Activated B cell treated with CpG ODN at 0.5 μM for 24 hours (primary cell): ENCODE measurements at regions not wholly inside any gene's neighbourhood (a gene's known extent, or its start where the extent isn't known, plus 50 kb on each side); places are given as distances from the start of the nearest gene placed in this dataset.

Experiments used
- ATAC-seq: fragments of 200-7000 bp; cut with Tn5 transposase; one replicate; pipeline ENCODE4 v1.10.0; 2021; ENCODE audit warnings: low read depth, mild to moderate bottlenecking, moderate library complexity
- CTCF ChIA-PET: fragments of 350-600 bp; sonication (Branson Sonifier 250); formaldehyde crosslinking; loops from one replicate; lab custom pipeline; 2021; ENCODE audit warnings: antibody characterized with exemption; lab: Charles Lee
- POLR2A ChIA-PET: fragments of 350-600 bp; sonication (Branson Sonifier 250); formaldehyde crosslinking; loops from one replicate; lab custom pipeline; 2021; ENCODE audit warnings: antibody characterized with exemption; lab: Charles Lee
- DNase-seq: peaks from one replicate; pipeline ENCODE4 v3.0.0; 2022
- H3K27ac Mint-ChIP-seq: one replicate; pipeline ENCODE4 v1.8.0; 2020; ENCODE audit warnings: mixed read lengths
- H3K27me3 Mint-ChIP-seq: one replicate; pipeline ENCODE4 v1.8.0; 2021; ENCODE audit warnings: mixed read lengths
- H3K36me3 Mint-ChIP-seq: one replicate; pipeline ENCODE4 v1.8.0; 2021; ENCODE audit warnings: low read depth, mixed read lengths
- H3K4me1 Mint-ChIP-seq: one replicate; pipeline ENCODE4 v1.8.0; 2021; ENCODE audit warnings: mixed read lengths
- H3K4me3 Mint-ChIP-seq: one replicate; pipeline ENCODE4 v1.8.0; 2020; ENCODE audit warnings: mild to moderate bottlenecking, mixed read lengths
- H3K9me3 Mint-ChIP-seq: one replicate; pipeline ENCODE4 v1.8.0; 2020; ENCODE audit warnings: mixed read lengths
- CTCF ChIP-seq: fragments of 200-600 bp; IDR thresholded peaks from one replicate; pipeline ENCODE4 v1.8.0; 2022; ENCODE audit warnings: antibody characterized with exemption, mild to moderate bottlenecking
- intact Hi-C: fragments of 100-400 bp; cut with micrococcal nuclease; formaldehyde crosslinking; loops from one replicate; pipeline ENCODE4 v1.15.1; 2024

DNA sequence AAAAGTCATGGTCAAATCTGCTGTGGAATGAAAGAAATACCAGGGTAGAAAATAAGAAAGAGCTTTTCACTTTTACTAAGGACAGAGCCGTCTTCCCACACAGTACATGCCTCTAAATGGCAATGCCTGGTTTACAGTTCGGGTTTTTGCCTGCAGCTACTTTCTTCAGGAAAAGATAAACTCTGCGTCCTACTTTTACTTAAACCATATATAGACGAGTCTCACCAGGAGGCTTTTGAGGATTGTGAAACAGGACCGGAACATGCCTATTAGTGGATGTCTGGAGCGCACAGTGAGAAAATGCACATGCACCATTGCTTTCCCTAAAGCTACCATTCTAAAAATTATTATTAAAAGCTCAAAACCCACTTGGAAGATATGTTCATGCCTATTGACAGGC is 70.5 kb downstream of the KLF6 start:
- no peak overlapping the region for H3K4me3 Mint-ChIP-seq
- CTCF ChIA-PET = no interaction called here
- no peaks in the 10 kb centered on the region for H3K27me3 Mint-ChIP-seq
- H3K4me1 Mint-ChIP-seq = no peaks in the 10 kb centered on the region
- H3K36me3 Mint-ChIP-seq = no peaks in the 10 kb centered on the region
- DNase-seq = no peak
- H3K9me3 Mint-ChIP-seq = peaks cover 19% of the 10 kb centered on the region
- POLR2A ChIA-PET = interaction anchor here (0.7 kb wide), 1 partner anchor 86 kb away, joined by 7 read pairs; no protein-coding TSS in a partner anchor
- intact Hi-C loops = no loop called here
- ATAC-seq = no peak
- no peak for TF ChIP-seq CTCF
- no peak overlapping the region for H3K27ac Mint-ChIP-seq

DNA sequence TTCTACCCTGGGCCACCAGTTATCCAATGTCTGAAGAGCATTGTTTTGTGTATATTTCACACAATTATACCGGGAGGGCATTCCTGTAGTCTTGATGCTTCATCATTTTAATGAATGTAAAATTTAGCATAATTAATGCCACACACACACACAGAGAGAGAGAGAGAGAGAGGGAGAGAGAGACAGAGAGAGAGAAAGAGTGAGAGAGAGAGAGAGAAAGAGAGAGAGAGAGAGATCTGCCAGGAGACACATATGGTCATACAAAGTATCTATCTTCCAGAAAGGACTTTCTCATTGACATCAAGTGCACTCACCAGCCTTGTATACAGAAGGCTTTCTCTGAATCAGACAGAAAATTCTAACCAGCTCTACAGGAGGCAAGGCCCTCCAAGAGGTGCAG is 72.3 kb downstream of the KLF6 start:
- POLR2A ChIA-PET = no interaction called here
- no peaks in the 10 kb centered on the region for H3K36me3 Mint-ChIP-seq
- no peak overlapping the region for H3K4me3 Mint-ChIP-seq

DNA sequence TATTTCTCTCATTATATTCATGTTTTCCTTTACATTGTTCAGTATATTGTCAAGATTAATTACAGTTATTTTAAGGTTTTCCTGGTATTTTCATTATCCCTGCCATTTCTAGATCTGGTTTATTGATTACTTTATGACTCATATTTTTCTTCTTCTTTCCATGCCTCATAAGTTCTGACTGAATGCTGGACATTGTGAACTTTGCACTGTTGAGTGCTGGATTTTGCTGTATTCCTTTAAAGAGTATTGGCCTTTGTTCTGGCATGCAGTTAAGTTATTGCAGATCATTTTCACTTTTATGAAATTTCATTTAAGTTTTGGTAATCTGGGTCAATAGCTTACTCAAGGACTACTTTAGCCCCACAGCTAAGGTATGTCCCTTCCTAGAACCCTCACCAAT is 73.1 kb downstream of the KLF6 start:
- POLR2A ChIA-PET = no interaction called here
- TF ChIP-seq CTCF = no peak
- no peaks in the 10 kb centered on the region for H3K27me3 Mint-ChIP-seq

More for the DNA sequence above, 72.3 kb downstream of the KLF6 start:
- Mint-ChIP-seq H3K27ac (no peak overlapping the region), H3K9me3 (peaks cover 19% of the 10 kb centered on the region), H3K4me1 (no peaks in the 10 kb centered on the region), H3K27me3 (no peaks in the 10 kb centered on the region)
- no peak for ATAC-seq
- no peak for TF ChIP-seq CTCF
- intact Hi-C loops = no loop called here
- DNase-seq = no peak
- CTCF ChIA-PET = no interaction called here

GRCh38 chr10:3710764-3711163 is 74.2 kb downstream of the KLF6 start:
- H3K27ac Mint-ChIP-seq = no peak overlapping the region
- H3K27me3 Mint-ChIP-seq = peaks cover 2% of the 10 kb centered on the region
- POLR2A ChIA-PET = no interaction called here
- intact Hi-C loops = no loop called here
- CTCF ChIA-PET = no interaction called here
- H3K36me3 Mint-ChIP-seq = no peaks in the 10 kb centered on the region
- ATAC-seq = no peak
- H3K4me3 Mint-ChIP-seq = no peak overlapping the region
- H3K4me1 Mint-ChIP-seq = no peaks in the 10 kb centered on the region
- peaks cover 19% of the 10 kb centered on the region for H3K9me3 Mint-ChIP-seq
- DNase-seq = no peak
- no peak for TF ChIP-seq CTCF

More for the DNA sequence above, 73.1 kb downstream of the KLF6 start:
- H3K9me3 Mint-ChIP-seq = peaks cover 19% of the 10 kb centered on the region
- intact Hi-C loops = no loop called here
- CTCF ChIA-PET = no interaction called here
- no peaks in the 10 kb centered on the region for H3K4me1 Mint-ChIP-seq
- ATAC-seq (no peak), DNase-seq (no peak)
- no peaks in the 10 kb centered on the region for H3K36me3 Mint-ChIP-seq
- no peak overlapping the region for H3K27ac Mint-ChIP-seq
- H3K4me3 Mint-ChIP-seq = no peak overlapping the region

DNA sequence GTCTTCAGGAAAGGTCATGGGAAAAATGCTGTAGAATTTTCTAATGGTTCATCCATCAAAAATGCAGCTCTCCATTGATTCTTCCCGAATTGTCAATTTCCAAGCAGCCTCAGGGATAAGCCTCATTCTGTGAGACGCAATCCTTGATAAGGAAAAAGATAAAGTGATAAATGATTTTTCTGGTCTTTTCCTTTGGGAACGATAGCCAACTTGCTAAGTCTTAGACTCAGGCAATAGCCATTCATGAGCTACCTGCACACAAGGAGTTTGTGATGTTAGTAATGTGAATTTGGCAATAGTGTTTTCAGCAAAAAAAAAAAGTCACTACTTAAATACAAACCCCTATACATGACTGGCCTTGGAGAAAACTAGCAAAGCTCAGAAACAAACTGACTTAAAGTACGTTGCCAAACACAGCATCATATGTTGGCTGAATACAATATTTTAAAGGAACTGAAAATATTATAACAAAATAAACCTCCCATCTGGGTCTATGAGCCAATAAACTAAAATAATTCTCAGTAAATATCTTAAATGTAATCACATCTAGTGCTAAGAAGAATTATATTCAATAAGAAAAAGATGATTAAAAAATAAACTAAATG is 75.5 kb downstream of the KLF6 start:
- peaks cover 2% of the 10 kb centered on the region for H3K27me3 Mint-ChIP-seq
- POLR2A ChIA-PET = no interaction called here
- H3K36me3 Mint-ChIP-seq = no peaks in the 10 kb centered on the region
- H3K4me1 Mint-ChIP-seq = peaks cover 9% of the 10 kb centered on the region
- peaks cover 19% of the 10 kb centered on the region for H3K9me3 Mint-ChIP-seq
- ATAC-seq = no peak
- CTCF ChIA-PET = no interaction called here
- no peak for TF ChIP-seq CTCF
- intact Hi-C loops = no loop called here
- H3K4me3 Mint-ChIP-seq = no peak overlapping the region
- no peak overlapping the region for H3K27ac Mint-ChIP-seq
- no peak for DNase-seq
